Ovary (tissue), 3 donors: ENCODE measurements at regions not wholly inside any gene's neighbourhood (a gene's known extent, or its start where the extent isn't known, plus 50 kb on each side); places are given as distances from the start of the nearest gene placed in this dataset.

Experiments used
- EP300 ChIP-seq: sonication (generic); formaldehyde crosslinking; IDR thresholded peaks from one replicate; pipeline ENCODE4 v1.6.1; 2017; ENCODE audit warnings: antibody characterized with exemption
- POLR2A ChIP-seq: fragments of 450-650 bp; IDR thresholded peaks from one replicate; pipeline ENCODE4 v1.6.1; 2017; ENCODE audit warnings: antibody characterized with exemption, mild to moderate bottlenecking, moderate library complexity
- TF ChIP-seq, protein P1 (sequence below), 3 donors: fragments of 450-650 bp in 2 of 3; fragments of 200-600 bp in 1 of 3; IDR thresholded peaks; one replicate each; pipeline versions ENCODE4 v1.5.1 to v1.8.0; 2016 to 2022; ENCODE audit warnings: antibody characterized with exemption in 3 of 3, mild to moderate bottlenecking in 1 of 3
- donor health status: DM: no; HTN: no; CAD: no.

DNA sequence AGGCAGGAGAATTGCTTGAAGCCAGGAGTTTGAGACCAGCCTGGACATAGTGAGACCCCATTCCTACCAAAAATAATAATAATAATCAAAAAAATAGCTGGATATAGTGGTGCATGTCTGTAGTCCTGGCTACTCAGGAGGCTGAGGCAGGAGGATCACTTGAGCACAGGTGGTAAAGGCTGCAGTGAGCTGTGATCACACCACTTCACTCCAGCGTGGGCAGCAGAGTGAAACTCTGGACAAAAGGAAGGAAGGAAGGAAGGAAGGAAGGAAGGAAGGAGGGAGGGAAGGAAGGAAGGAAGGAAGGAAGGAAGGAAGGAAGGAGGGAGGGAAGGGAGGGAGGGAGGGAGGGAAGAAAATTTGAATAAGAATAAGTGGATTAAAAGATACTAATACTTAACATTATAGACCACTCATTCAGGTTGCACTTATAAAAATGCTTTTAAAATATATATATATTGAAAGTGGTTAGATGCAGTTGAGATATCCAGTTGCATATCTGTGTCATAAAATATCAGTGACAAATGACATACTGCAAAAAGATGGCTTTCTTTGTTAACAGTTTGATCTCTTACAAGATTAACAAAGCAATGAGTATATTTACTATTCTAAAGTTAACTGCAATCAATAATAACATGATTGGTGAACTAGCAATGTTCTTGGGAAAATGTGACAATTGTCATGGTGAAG lies 702.4 kb downstream of the CPS1 start:
- TF ChIP-seq, protein P1, sequence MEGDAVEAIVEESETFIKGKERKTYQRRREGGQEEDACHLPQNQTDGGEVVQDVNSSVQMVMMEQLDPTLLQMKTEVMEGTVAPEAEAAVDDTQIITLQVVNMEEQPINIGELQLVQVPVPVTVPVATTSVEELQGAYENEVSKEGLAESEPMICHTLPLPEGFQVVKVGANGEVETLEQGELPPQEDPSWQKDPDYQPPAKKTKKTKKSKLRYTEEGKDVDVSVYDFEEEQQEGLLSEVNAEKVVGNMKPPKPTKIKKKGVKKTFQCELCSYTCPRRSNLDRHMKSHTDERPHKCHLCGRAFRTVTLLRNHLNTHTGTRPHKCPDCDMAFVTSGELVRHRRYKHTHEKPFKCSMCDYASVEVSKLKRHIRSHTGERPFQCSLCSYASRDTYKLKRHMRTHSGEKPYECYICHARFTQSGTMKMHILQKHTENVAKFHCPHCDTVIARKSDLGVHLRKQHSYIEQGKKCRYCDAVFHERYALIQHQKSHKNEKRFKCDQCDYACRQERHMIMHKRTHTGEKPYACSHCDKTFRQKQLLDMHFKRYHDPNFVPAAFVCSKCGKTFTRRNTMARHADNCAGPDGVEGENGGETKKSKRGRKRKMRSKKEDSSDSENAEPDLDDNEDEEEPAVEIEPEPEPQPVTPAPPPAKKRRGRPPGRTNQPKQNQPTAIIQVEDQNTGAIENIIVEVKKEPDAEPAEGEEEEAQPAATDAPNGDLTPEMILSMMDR (IDR thresholded peaks at IDR 0.05): no peak
- TF ChIP-seq POLR2A: no peak
- TF ChIP-seq EP300: no peak
